ENCODE measurements at regions not wholly inside any gene's neighbourhood (a gene's known extent, or its start where the extent isn't known, plus 50 kb on each side); places are given as distances from the start of the nearest gene placed in this dataset.

DNA sequence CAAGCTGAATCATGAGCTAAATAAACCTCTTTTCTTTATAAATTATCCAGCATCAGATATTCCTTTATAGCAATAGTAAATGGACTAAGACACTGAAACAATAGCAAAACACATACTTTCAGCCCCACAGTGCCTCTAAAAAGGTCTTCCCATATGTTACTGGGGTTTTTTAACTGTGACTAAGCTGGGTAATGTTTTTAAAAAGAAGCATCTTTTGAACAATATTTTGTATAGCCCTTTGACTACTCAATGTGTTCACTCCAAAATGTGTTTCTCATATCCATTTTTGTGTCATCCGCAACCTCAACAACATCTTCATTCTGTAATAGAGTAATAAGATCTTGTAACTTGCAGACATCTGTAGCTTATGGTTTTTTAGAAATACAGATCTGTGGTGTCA lies 218.7 kb upstream of the S100G start:
- no peaks in the 10 kb centered on the region for H3K36me3 ChIP-seq
- ATAC-seq, result no peak
- no peak overlapping the region for H3K27ac ChIP-seq
- no peak for DNase-seq
- TF ChIP-seq, protein P1, sequence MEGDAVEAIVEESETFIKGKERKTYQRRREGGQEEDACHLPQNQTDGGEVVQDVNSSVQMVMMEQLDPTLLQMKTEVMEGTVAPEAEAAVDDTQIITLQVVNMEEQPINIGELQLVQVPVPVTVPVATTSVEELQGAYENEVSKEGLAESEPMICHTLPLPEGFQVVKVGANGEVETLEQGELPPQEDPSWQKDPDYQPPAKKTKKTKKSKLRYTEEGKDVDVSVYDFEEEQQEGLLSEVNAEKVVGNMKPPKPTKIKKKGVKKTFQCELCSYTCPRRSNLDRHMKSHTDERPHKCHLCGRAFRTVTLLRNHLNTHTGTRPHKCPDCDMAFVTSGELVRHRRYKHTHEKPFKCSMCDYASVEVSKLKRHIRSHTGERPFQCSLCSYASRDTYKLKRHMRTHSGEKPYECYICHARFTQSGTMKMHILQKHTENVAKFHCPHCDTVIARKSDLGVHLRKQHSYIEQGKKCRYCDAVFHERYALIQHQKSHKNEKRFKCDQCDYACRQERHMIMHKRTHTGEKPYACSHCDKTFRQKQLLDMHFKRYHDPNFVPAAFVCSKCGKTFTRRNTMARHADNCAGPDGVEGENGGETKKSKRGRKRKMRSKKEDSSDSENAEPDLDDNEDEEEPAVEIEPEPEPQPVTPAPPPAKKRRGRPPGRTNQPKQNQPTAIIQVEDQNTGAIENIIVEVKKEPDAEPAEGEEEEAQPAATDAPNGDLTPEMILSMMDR (IDR thresholded peaks at IDR 0.05), result no peak
- intact Hi-C loops (cut with DNase I), result no loop called here
- H3K4me1 ChIP-seq, result no peaks in the 10 kb centered on the region
- H3K9me3 ChIP-seq, result no peaks in the 10 kb centered on the region
- H3K4me3 ChIP-seq, result no peak overlapping the region
- H3K27me3 ChIP-seq, result no peaks in the 10 kb centered on the region

DNA sequence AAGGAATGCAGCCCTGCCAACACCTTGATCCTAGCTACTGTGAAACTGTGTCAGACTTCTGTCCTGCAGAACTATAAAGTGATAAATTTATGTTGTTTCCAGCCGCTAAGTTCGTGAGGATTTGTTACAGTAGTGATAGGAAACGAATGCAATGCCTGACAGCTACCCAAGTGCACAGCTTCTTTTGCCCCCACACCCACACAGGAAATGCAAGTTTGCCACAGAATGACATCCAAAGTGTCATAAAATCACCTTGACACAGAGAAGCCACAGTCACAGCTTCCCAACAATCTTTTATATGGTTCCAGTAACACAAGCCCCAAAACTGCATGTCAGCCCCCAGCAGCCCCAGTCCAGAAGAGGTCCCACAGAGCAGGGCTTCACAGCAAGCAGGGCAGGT lies 216.9 kb upstream of the S100G start:
- no peaks in the 10 kb centered on the region for H3K4me1 ChIP-seq
- H3K36me3 ChIP-seq, result no peaks in the 10 kb centered on the region
- DNase-seq (no peak), ATAC-seq (no peak)
- no peak overlapping the region for H3K4me3 ChIP-seq
- intact Hi-C loops (cut with DNase I), result no loop called here
- H3K27me3 ChIP-seq, result no peaks in the 10 kb centered on the region
- H3K27ac ChIP-seq, result no peak overlapping the region
- TF ChIP-seq, protein P1 (IDR thresholded peaks at IDR 0.05), result no peak
- no peaks in the 10 kb centered on the region for H3K9me3 ChIP-seq

DNA sequence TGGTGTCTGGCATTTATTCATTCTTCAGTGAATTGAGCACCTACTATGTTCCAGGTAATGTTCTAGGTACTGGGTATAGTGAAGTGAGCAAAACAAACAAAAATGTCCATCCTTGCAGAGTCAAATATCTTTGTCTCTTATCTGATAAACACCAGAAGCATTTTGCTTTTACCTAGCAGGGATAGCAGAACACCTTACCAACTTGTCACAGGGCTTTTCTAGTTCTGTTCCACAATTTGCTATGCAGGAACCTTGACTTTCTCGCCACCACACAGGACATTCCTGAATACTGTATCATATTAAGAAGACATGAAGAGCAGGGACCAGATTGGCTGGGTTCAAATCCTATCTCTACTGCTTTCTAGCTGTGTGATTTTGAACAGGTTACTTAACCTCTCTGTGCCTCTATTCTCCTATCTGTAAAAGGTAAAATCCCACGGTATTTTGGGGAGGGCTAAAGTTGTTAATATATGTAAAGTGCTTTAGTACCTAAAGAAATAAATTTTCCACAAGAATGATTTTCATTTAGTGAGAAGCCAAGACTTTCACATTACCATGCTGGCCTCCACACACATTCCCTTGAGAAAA lies 214.5 kb upstream of the S100G start:
- Histone ChIP-seq H3K4me3 (no peak overlapping the region), H3K27me3 (no peaks in the 10 kb centered on the region), H3K36me3 (no peaks in the 10 kb centered on the region), H3K27ac (no peak overlapping the region), H3K4me1 (no peaks in the 10 kb centered on the region), H3K9me3 (no peaks in the 10 kb centered on the region)
- ATAC-seq, result no peak
- TF ChIP-seq, protein P1 (IDR thresholded peaks at IDR 0.05), result no peak
- intact Hi-C loops (cut with DNase I), result no loop called here
- no peak for DNase-seq

DNA sequence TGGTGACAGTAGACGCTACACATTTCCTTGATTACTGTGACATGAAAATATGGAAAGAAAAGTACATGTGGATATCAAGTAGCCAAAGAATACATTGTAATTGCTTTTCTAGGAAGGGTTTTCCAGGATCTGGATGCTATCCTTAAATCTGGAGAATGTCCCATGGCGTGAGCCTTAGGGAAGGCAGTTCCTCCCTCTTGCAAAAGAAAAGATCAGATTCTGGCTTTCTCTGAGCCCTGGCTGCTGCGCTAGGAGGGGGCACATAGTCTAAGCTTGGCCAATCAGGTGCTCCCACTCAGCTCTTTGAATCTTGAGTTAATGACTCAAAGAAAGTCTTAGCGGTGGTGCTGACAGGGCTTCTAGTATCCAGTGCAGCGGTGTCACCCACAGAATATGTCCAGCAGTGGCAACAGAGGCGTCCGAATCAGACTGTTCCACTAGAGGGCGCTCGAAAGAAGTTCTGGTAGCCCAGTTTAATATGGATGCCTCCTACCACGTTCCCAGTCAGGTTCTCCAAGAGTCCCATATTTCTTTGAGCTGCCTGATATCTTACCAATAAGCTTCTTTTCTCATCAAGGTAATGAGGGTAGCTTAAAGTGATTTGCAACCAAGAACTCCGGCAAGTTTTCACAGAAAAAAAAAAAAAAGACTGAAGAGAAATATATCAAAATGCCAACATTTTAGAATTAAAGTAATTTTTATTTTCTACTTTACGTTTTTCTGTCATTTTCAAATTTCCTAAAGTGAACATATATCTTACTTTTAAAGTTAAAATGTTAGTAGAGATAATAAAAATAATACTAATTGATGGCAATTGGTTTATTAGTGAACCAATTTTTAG lies 213.4 kb upstream of the S100G start:
- TF ChIP-seq, protein P1 (IDR thresholded peaks at IDR 0.05), result peak; percentile 55
- no peaks in the 10 kb centered on the region for H3K9me3 ChIP-seq
- H3K4me3 ChIP-seq, result no peak overlapping the region
- no peaks in the 10 kb centered on the region for H3K27me3 ChIP-seq
- intact Hi-C loops (cut with DNase I), result no loop called here
- DNase-seq (peak; percentile 58), ATAC-seq (peak; percentile 88)
- H3K27ac ChIP-seq, result no peak overlapping the region
- H3K36me3 ChIP-seq, result no peaks in the 10 kb centered on the region
- H3K4me1 ChIP-seq, result no peaks in the 10 kb centered on the region

DNA sequence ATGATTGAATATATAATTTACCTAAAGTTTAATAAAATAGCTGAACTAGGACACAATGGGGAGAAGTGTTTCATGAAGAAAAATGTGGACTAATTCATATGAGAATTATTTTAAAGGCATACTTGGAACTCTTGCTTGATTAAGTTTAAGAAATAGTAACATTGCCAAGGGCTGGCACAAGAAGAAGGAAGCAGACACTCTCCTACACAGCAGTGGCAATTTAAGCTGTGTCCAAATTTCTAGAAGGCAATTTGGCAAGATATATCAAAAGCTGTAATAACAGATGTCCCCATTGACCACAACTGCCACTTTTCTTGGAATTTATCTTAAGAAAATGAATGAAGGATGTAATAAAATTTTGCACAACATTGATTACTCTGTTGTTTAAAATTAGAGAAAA lies 209.5 kb upstream of the S100G start:
- ATAC-seq (no peak), DNase-seq (no peak)
- Histone ChIP-seq H3K27me3 (no peaks in the 10 kb centered on the region), H3K4me3 (no peak overlapping the region), H3K4me1 (no peaks in the 10 kb centered on the region), H3K9me3 (no peaks in the 10 kb centered on the region), H3K36me3 (no peaks in the 10 kb centered on the region), H3K27ac (no peak overlapping the region)
- TF ChIP-seq, protein P1 (IDR thresholded peaks at IDR 0.05), result no peak
- intact Hi-C loops (cut with DNase I), result no loop called here

All from upper lobe of right lung (tissue), 1 donor.